ENCODE measurements at regions not wholly inside any gene's neighbourhood (a gene's known extent, or its start where the extent isn't known, plus 50 kb on each side); places are given as distances from the start of the nearest gene placed in this dataset.

GRCh38 chr5:18195910-18196309, 561.6 kb downstream of the TAF11L14 start:
- DNase-seq, result no peak
- Histone ChIP-seq H3K4me1 (no peaks in the 10 kb centered on the region), H3K27me3 (no peaks in the 10 kb centered on the region), H3K36me3 (no peaks in the 10 kb centered on the region), H3K9me3 (no peaks in the 10 kb centered on the region), H3K4me3 (no peak overlapping the region), H3K27ac (no peak overlapping the region)
- no peak for TF ChIP-seq POLR2A (IDR thresholded peaks at IDR 0.05)
- no peak for TF ChIP-seq CTCF (IDR thresholded peaks at IDR 0.05)

- Histone ChIP-seq H3K27me3 (no peaks in the 10 kb centered on the region), H3K36me3 (no peaks in the 10 kb centered on the region), H3K9me3 (no peaks in the 10 kb centered on the region), H3K27ac (no peak overlapping the region), H3K4me1 (no peaks in the 10 kb centered on the region), H3K4me3 (no peak overlapping the region)
- no peak for DNase-seq
- TF ChIP-seq POLR2A (IDR thresholded peaks at IDR 0.05) (no peak), CTCF (IDR thresholded peaks at IDR 0.05) (no peak)
Measured at GRCh38 chr5:18197734-18198133, 563.5 kb downstream of the TAF11L14 start.

GRCh38 chr5:18202164-18202563, 567.9 kb downstream of the TAF11L14 start:
- Histone ChIP-seq H3K27me3 (no peaks in the 10 kb centered on the region), H3K9me3 (no peaks in the 10 kb centered on the region), H3K36me3 (no peaks in the 10 kb centered on the region), H3K27ac (no peak overlapping the region), H3K4me1 (no peaks in the 10 kb centered on the region), H3K4me3 (no peak overlapping the region)
- no peak for TF ChIP-seq POLR2A (IDR thresholded peaks at IDR 0.05)
- TF ChIP-seq CTCF (IDR thresholded peaks at IDR 0.05), result no peak
- no peak for DNase-seq

GRCh38 chr5:18203296-18203695, 569.0 kb downstream of the TAF11L14 start:
- Histone ChIP-seq H3K27me3 (no peaks in the 10 kb centered on the region), H3K36me3 (no peaks in the 10 kb centered on the region), H3K4me3 (no peak overlapping the region), H3K9me3 (no peaks in the 10 kb centered on the region), H3K4me1 (no peaks in the 10 kb centered on the region), H3K27ac (no peak overlapping the region)
- DNase-seq, result no peak
- no peak for TF ChIP-seq CTCF (IDR thresholded peaks at IDR 0.05)
- TF ChIP-seq POLR2A (IDR thresholded peaks at IDR 0.05), result no peak

- TF ChIP-seq POLR2A (IDR thresholded peaks at IDR 0.05) (no peak), CTCF (IDR thresholded peaks at IDR 0.05) (no peak)
- Histone ChIP-seq H3K36me3 (no peaks in the 10 kb centered on the region), H3K27ac (no peak overlapping the region), H3K4me3 (no peak overlapping the region), H3K9me3 (no peaks in the 10 kb centered on the region), H3K27me3 (no peaks in the 10 kb centered on the region), H3K4me1 (no peaks in the 10 kb centered on the region)
- no peak for DNase-seq
Measured at GRCh38 chr5:18213666-18214065, 579.4 kb downstream of the TAF11L14 start.

GRCh38 chr5:18216016-18216415, 581.8 kb downstream of the TAF11L14 start:
- Histone ChIP-seq H3K4me3 (no peak overlapping the region), H3K27ac (no peak overlapping the region), H3K27me3 (no peaks in the 10 kb centered on the region), H3K36me3 (no peaks in the 10 kb centered on the region), H3K9me3 (no peaks in the 10 kb centered on the region), H3K4me1 (no peaks in the 10 kb centered on the region)
- TF ChIP-seq POLR2A (IDR thresholded peaks at IDR 0.05) (no peak), CTCF (IDR thresholded peaks at IDR 0.05) (no peak)
- DNase-seq, result no peak

Measured in Peyer's patch (tissue), 4 donors.